Caco-2 (cell line): ENCODE measurements at regions not wholly inside any gene's neighbourhood (a gene's known extent, or its start where the extent isn't known, plus 50 kb on each side); places are given as distances from the start of the nearest gene placed in this dataset.
"Not testable (repeated sequence)": the region's sequence is repeated elsewhere in the genome, so short reads cannot be mapped to it uniquely, and the experiment has no call there.

Source experiments
- BruUV-seq: library from RNA; stranded (reverse); fragments of 400-500 nt; replicated peaks from 2 replicates; lab custom pipeline; 2021; lab: Mats Ljungman, UMichigan
- CTCF ChIA-PET: fragments of 300-600 bp; sonication (Branson Sonifier 250); formaldehyde crosslinking; loops from one replicate; lab custom pipeline; 2022; ENCODE audit warnings: antibody characterized with exemption; lab: Charles Lee
- POLR2A ChIA-PET: fragments of 300-600 bp; sonication (Branson Sonifier 250); formaldehyde crosslinking; loops from one replicate; lab custom pipeline; 2022; ENCODE audit warnings: antibody characterized with exemption; lab: Charles Lee
- DNase-seq, 2 experiments: peaks; one replicate each; pipeline versions ENCODE4 v3.0.0 to v3.0.0-alpha.2; 2020 to 2022
- H3K27me3 ChIP-seq: replicated peaks from 2 replicates; pipeline ENCODE4 v1.6.0; 2011; ENCODE audit warnings: low read length; ENCODE audit not compliant: control insufficient read depth, insufficient read depth
- H3K36me3 ChIP-seq: 2 replicates; pipeline ENCODE4 v1.5.1; 2011; ENCODE audit warnings: low read length; ENCODE audit not compliant: control insufficient read depth, insufficient read depth
- H3K4me1 ChIP-seq: fragments of 250-450 bp; sonication (Bioruptor Pico); 2 replicates; pipeline ENCODE4 v1.5.1; 2020; ENCODE audit warnings: mild to moderate bottlenecking
- H3K4me3 ChIP-seq: 2 replicates; pipeline ENCODE4 v1.5.1; 2011; ENCODE audit warnings: low read depth, mild to moderate bottlenecking, control low read depth, low read length
- H3K9me3 ChIP-seq: fragments of 250-450 bp; sonication (Bioruptor Pico); 2 replicates; pipeline ENCODE4 v1.5.1; 2020; ENCODE audit warnings: mild to moderate bottlenecking, moderate library complexity
- H3K27ac Mint-ChIP-seq: one replicate; pipeline ENCODE4 v1.8.0; 2022; ENCODE audit warnings: mixed read lengths; ENCODE audit not compliant: unreplicated experiment
- H3K27me3 Mint-ChIP-seq: one replicate; pipeline ENCODE4 v1.8.0; 2022; ENCODE audit warnings: mixed read lengths; ENCODE audit not compliant: insufficient read depth, unreplicated experiment
- H3K36me3 Mint-ChIP-seq: one replicate; pipeline ENCODE4 v1.8.0; 2022; ENCODE audit warnings: mild to moderate bottlenecking, mixed read lengths; ENCODE audit not compliant: insufficient read depth, unreplicated experiment
- H3K4me1 Mint-ChIP-seq: one replicate; pipeline ENCODE4 v1.8.0; 2022; ENCODE audit warnings: low read depth, mixed read lengths; ENCODE audit not compliant: unreplicated experiment
- H3K4me3 Mint-ChIP-seq: one replicate; pipeline ENCODE4 v1.8.0; 2022; ENCODE audit warnings: mild to moderate bottlenecking, moderate library complexity, mixed read lengths; ENCODE audit not compliant: unreplicated experiment
- H3K9me3 Mint-ChIP-seq: one replicate; pipeline ENCODE4 v1.8.0; 2022; ENCODE audit warnings: mixed read lengths; ENCODE audit not compliant: unreplicated experiment
- CTCF ChIP-seq, 2 experiments: fragments of 200-600 bp in 1 of 2; IDR thresholded peaks; 1 replicate in 1 of 2; 2 replicates in 1 of 2; pipeline versions ENCODE4 v1.5.1 to v1.8.0; 2011 to 2022; ENCODE audit warnings: antibody characterized with exemption in 1 of 2, control low read depth in 1 of 2, inconsistent platforms in 1 of 2, low read depth in 1 of 2, low read length in 1 of 2, mild to moderate bottlenecking in 1 of 2, moderate library complexity in 1 of 2; ENCODE audit not compliant: insufficient read depth in 1 of 2, severe bottlenecking in 1 of 2, unreplicated experiment in 1 of 2
- intact Hi-C: fragments of 100-400 bp; cut with micrococcal nuclease; formaldehyde crosslinking; loops from one replicate; pipeline ENCODE4 v1.10.0; 2022; ENCODE audit not compliant: unreplicated experiment

DNA sequence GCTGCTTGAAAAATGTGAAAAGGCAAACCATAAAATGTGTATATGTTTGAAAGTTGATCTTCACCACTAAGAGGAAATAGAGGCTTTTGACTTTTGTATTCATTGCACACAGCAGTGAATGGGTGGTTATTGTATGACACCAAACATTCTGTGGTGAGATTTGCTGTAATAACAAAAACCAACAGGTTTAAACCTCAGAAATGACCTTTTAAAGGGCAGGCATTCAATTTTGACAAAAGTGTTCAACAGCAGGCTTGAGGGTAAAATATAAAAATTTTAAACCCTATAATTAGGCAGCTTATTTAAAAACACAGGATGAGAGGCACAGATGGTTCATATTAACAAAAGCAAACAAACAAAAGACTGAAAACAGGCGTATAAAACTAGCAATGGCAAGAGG, 128.1 kb upstream of the NUDT12 start:
- H3K4me1 Mint-ChIP-seq, result no peaks in the 10 kb centered on the region
- no peak for DNase-seq
- H3K4me3 ChIP-seq, result no peak overlapping the region
- intact Hi-C loops, result no loop called here
- no peaks in the 10 kb centered on the region for H3K36me3 ChIP-seq
- H3K4me3 Mint-ChIP-seq, result no peak overlapping the region
- no peaks in the 10 kb centered on the region for H3K9me3 Mint-ChIP-seq
- no peaks in the 10 kb centered on the region for H3K27me3 Mint-ChIP-seq
- no peaks in the 10 kb centered on the region for H3K9me3 ChIP-seq
- POLR2A ChIA-PET, result no interaction called here
- no TSS peak for BruUV-seq
- H3K36me3 Mint-ChIP-seq, result no peaks in the 10 kb centered on the region
- no peaks in the 10 kb centered on the region for H3K27me3 ChIP-seq
- H3K4me1 ChIP-seq, result no peaks in the 10 kb centered on the region
- no peak for TF ChIP-seq CTCF (IDR thresholded peaks at IDR 0.05; ENCODE audit: insufficient read depth in 1 of 2, low read depth in 1 of 2, low read length in 1 of 2, severe bottlenecking in 1 of 2, unreplicated experiment in 1 of 2)
- no peak overlapping the region for H3K27ac Mint-ChIP-seq
- CTCF ChIA-PET, result no interaction called here

DNA sequence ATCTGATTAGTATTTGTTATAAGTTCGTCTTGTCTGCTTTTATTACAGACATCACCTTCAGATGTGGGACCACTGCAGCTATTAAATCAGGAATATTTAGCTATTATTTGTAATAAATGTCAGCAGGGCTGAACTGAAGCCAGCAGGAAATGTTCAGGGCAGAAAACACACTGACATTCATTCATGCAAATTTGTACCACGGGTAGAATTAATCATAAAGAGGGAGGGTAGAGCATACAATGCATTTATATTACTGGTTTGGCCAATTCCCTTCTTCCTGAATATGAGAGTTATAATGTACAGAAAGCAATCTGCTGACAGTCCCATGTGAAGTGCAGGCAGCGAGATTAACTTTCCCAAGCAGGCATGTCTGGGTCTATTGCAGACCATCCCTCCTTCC, 117.3 kb upstream of the NUDT12 start:
- H3K4me3 ChIP-seq, result no peak overlapping the region
- H3K36me3 ChIP-seq, result no peaks in the 10 kb centered on the region
- ChIA-PET POLR2A (no interaction called here), CTCF (no interaction called here)
- DNase-seq, result no peak
- H3K4me1 Mint-ChIP-seq, result no peaks in the 10 kb centered on the region
- no peak for TF ChIP-seq CTCF (IDR thresholded peaks at IDR 0.05; ENCODE audit: insufficient read depth in 1 of 2, low read depth in 1 of 2, low read length in 1 of 2, severe bottlenecking in 1 of 2, unreplicated experiment in 1 of 2)
- no peak overlapping the region for H3K27ac Mint-ChIP-seq
- H3K27me3 Mint-ChIP-seq, result peaks cover 3% of the 10 kb centered on the region
- no peaks in the 10 kb centered on the region for H3K9me3 Mint-ChIP-seq
- H3K4me1 ChIP-seq, result no peaks in the 10 kb centered on the region
- no TSS peak for BruUV-seq
- no peaks in the 10 kb centered on the region for H3K36me3 Mint-ChIP-seq
- intact Hi-C loops, result no loop called here
- H3K27me3 ChIP-seq, result no peaks in the 10 kb centered on the region
- no peaks in the 10 kb centered on the region for H3K9me3 ChIP-seq
- no peak overlapping the region for H3K4me3 Mint-ChIP-seq

DNA sequence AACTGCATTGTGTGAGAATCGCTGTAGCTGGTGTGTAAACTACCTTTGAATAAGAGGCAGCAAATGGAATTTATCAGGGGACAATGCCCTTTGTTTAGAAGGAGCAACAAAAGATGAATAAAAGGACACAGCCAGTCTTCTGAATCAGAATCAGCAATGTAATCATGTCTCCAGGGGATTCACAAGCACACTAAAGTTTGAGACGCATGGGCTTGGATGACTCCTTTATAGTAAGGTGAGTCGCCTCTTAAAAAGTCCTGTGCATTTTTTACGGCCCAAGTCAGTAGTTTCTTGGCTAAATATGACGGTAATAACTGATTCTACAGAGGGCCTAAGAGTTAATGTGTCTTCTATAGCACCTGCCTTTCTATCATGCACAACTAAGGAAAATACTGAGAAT, 113.6 kb upstream of the NUDT12 start:
- H3K4me3 ChIP-seq, H3K4me1 ChIP-seq, H3K27me3 Mint-ChIP-seq, DNase-seq, H3K27me3 ChIP-seq, H3K9me3 ChIP-seq, H3K9me3 Mint-ChIP-seq, H3K4me1 Mint-ChIP-seq, H3K27ac Mint-ChIP-seq, H3K36me3 ChIP-seq, BruUV-seq, intact Hi-C loops, CTCF ChIA-PET, POLR2A ChIA-PET, H3K4me3 Mint-ChIP-seq, H3K36me3 Mint-ChIP-seq: not testable (repeated sequence)

DNA sequence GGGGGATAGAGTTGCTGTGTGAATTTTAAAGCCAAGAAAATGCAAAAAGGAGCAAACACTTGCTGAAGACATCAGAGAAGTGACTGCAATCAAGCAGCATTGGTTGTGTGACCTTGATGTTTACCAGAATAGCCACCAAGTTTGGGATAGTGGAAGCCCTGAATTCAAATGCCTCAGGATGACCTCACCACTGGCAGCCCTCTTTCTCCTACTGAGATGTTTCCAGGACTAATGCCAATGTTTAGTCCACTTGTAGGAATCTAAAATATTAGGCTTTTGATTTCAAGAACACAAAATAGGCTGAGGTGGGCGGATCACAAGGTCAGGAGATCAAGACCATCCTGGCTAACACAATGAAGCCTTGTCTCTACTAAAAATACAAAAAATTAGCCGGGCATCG, 112.2 kb upstream of the NUDT12 start:
- no peak for TF ChIP-seq CTCF (IDR thresholded peaks at IDR 0.05; ENCODE audit: insufficient read depth in 1 of 2, low read depth in 1 of 2, low read length in 1 of 2, severe bottlenecking in 1 of 2, unreplicated experiment in 1 of 2)

More for the DNA sequence above, 112.2 kb upstream of the NUDT12 start:
- DNase-seq, result no peak
- Histone ChIP-seq H3K36me3 (no peaks in the 10 kb centered on the region), H3K4me3 (no peak overlapping the region), H3K9me3 (no peaks in the 10 kb centered on the region; the same call in 1 of the 2 replicates), H3K27me3 (no peaks in the 10 kb centered on the region; the same call in 1 of the 2 replicates), H3K4me1 (no peaks in the 10 kb centered on the region)
- ChIA-PET POLR2A (no interaction called here), CTCF (no interaction called here)
- Mint-ChIP-seq H3K4me3 (no peak overlapping the region), H3K4me1 (no peaks in the 10 kb centered on the region), H3K27me3 (peaks cover 1% of the 10 kb centered on the region), H3K9me3 (no peaks in the 10 kb centered on the region), H3K36me3 (no peaks in the 10 kb centered on the region), H3K27ac (no peak overlapping the region)
- no TSS peak for BruUV-seq
- intact Hi-C loops, result no loop called here
